ENCODE measurements at regions not wholly inside any gene's neighbourhood (a gene's known extent, or its start where the extent isn't known, plus 50 kb on each side); places are given as distances from the start of the nearest gene placed in this dataset.
"Not testable (repeated sequence)": the region's sequence is repeated elsewhere in the genome, so short reads cannot be mapped to it uniquely, and the experiment has no call there.

GRCh38 chr14:43793579-43793978 is 713.5 kb downstream of the FSCB start:
- DNase-seq (ENCODE audit: low spot score, unreplicated experiment): no peak
- TF ChIP-seq CTCF (IDR thresholded peaks at IDR 0.05; ENCODE audit: unreplicated experiment): no peak
- Mint-ChIP-seq H3K27me3 (no peaks in the 10 kb centered on the region), H3K36me3 (ENCODE audit: insufficient read depth) (no peaks in the 10 kb centered on the region), H3K27ac (no peak overlapping the region), H3K4me3 (ENCODE audit: low read depth) (no peak overlapping the region), H3K9me3 (ENCODE audit: low read depth) (peaks cover 3% of the 10 kb centered on the region), H3K4me1 (ENCODE audit: low read depth) (peaks cover 4% of the 10 kb centered on the region)

GRCh38 chr14:43792980-43793379 is 714.1 kb downstream of the FSCB start:
- no peaks in the 10 kb centered on the region for H3K27me3 Mint-ChIP-seq
- H3K27ac Mint-ChIP-seq: no peak overlapping the region
- no peak for TF ChIP-seq CTCF (IDR thresholded peaks at IDR 0.05; ENCODE audit: unreplicated experiment)
- H3K36me3 Mint-ChIP-seq (ENCODE audit: insufficient read depth): no peaks in the 10 kb centered on the region
- no peak overlapping the region for H3K4me3 Mint-ChIP-seq (ENCODE audit: low read depth)
- peaks cover 3% of the 10 kb centered on the region for H3K9me3 Mint-ChIP-seq (ENCODE audit: low read depth)
- H3K4me1 Mint-ChIP-seq (ENCODE audit: low read depth): peaks cover 4% of the 10 kb centered on the region
- no peak for DNase-seq (ENCODE audit: low spot score, unreplicated experiment)

- no peak for DNase-seq (ENCODE audit: low spot score, unreplicated experiment)
- H3K27me3 Mint-ChIP-seq: no peaks in the 10 kb centered on the region
- TF ChIP-seq CTCF (IDR thresholded peaks at IDR 0.05; ENCODE audit: unreplicated experiment): no peak
These were observed 716.4 kb downstream of the FSCB start for GRCh38 chr14:43790681-43791080.

GRCh38 chr14:43789458-43789857 is 717.6 kb downstream of the FSCB start:
- Mint-ChIP-seq H3K36me3 (ENCODE audit: insufficient read depth) (no peaks in the 10 kb centered on the region), H3K9me3 (ENCODE audit: low read depth) (no peaks in the 10 kb centered on the region), H3K4me3 (ENCODE audit: low read depth) (no peak overlapping the region), H3K4me1 (ENCODE audit: low read depth) (peaks cover 4% of the 10 kb centered on the region), H3K27me3 (no peaks in the 10 kb centered on the region), H3K27ac (no peak overlapping the region)
- DNase-seq (ENCODE audit: low spot score, unreplicated experiment): no peak
- TF ChIP-seq CTCF (IDR thresholded peaks at IDR 0.05; ENCODE audit: unreplicated experiment): no peak

More at GRCh38 chr14:43790681-43791080, 716.4 kb downstream of the FSCB start:
- H3K36me3 Mint-ChIP-seq (ENCODE audit: insufficient read depth): no peaks in the 10 kb centered on the region
- H3K4me1 Mint-ChIP-seq (ENCODE audit: low read depth): peaks cover 4% of the 10 kb centered on the region
- H3K4me3 Mint-ChIP-seq (ENCODE audit: low read depth): no peak overlapping the region
- peaks cover 3% of the 10 kb centered on the region for H3K9me3 Mint-ChIP-seq (ENCODE audit: low read depth)
- H3K27ac Mint-ChIP-seq: no peak overlapping the region

- Mint-ChIP-seq H3K27me3 (no peaks in the 10 kb centered on the region), H3K4me1 (ENCODE audit: low read depth) (no peaks in the 10 kb centered on the region), H3K36me3 (ENCODE audit: insufficient read depth) (no peaks in the 10 kb centered on the region), H3K9me3 (ENCODE audit: low read depth) (no peaks in the 10 kb centered on the region), H3K27ac (no peak overlapping the region), H3K4me3 (ENCODE audit: low read depth) (no peak overlapping the region)
- no peak for TF ChIP-seq CTCF (IDR thresholded peaks at IDR 0.05; ENCODE audit: unreplicated experiment)
- DNase-seq (ENCODE audit: low spot score, unreplicated experiment): no peak
These were observed 720.9 kb downstream of the FSCB start for GRCh38 chr14:43786066-43786762.

GRCh38 chr14:43784432-43784831 is 722.7 kb downstream of the FSCB start:
- H3K36me3 Mint-ChIP-seq (ENCODE audit: insufficient read depth); H3K27ac Mint-ChIP-seq; DNase-seq (ENCODE audit: low spot score, unreplicated experiment); H3K9me3 Mint-ChIP-seq (ENCODE audit: low read depth); H3K27me3 Mint-ChIP-seq; H3K4me3 Mint-ChIP-seq (ENCODE audit: low read depth): not testable (repeated sequence)
- peaks cover 13% of the 10 kb centered on the region for H3K4me1 Mint-ChIP-seq (ENCODE audit: low read depth)
